ENCODE measurements at regions not wholly inside any gene's neighbourhood (a gene's known extent, or its start where the extent isn't known, plus 50 kb on each side); places are given as distances from the start of the nearest gene placed in this dataset.

DNA sequence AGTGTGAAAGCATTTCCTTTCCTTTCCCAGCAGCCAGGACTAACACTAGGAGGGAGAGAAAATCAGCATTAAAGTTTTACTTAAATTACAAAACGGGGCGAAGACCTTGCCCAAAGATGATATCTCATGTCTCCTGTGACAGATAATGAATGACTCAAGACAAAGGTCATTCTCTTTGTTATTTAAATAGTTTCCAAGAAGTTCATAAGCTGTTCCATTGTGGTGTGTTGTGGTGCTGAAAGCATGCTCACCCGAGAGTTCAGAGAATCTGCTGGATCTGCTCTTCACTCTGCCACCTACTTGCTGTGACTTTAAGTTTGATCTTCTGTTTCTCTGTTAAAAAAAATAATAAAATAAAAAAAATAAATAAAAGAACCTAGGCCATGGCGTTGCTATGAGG lies 265.9 kb upstream of the NR4A3 start:
- no peaks in the 10 kb centered on the region for H3K4me1 ChIP-seq
- 49 to 66% (median 53%) methylated on average over 4 of the region's 4 CpGs for WGBS, 5 donors
- TF ChIP-seq POLR2A (IDR thresholded peaks at IDR 0.05) (no peak), EP300 (IDR thresholded peaks at IDR 0.05) (no peak), POLR2AphosphoS5 (IDR thresholded peaks at IDR 0.05) (no peak)
- TF ChIP-seq, protein P1, sequence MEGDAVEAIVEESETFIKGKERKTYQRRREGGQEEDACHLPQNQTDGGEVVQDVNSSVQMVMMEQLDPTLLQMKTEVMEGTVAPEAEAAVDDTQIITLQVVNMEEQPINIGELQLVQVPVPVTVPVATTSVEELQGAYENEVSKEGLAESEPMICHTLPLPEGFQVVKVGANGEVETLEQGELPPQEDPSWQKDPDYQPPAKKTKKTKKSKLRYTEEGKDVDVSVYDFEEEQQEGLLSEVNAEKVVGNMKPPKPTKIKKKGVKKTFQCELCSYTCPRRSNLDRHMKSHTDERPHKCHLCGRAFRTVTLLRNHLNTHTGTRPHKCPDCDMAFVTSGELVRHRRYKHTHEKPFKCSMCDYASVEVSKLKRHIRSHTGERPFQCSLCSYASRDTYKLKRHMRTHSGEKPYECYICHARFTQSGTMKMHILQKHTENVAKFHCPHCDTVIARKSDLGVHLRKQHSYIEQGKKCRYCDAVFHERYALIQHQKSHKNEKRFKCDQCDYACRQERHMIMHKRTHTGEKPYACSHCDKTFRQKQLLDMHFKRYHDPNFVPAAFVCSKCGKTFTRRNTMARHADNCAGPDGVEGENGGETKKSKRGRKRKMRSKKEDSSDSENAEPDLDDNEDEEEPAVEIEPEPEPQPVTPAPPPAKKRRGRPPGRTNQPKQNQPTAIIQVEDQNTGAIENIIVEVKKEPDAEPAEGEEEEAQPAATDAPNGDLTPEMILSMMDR (IDR thresholded peaks at IDR 0.05), result no peak

DNA sequence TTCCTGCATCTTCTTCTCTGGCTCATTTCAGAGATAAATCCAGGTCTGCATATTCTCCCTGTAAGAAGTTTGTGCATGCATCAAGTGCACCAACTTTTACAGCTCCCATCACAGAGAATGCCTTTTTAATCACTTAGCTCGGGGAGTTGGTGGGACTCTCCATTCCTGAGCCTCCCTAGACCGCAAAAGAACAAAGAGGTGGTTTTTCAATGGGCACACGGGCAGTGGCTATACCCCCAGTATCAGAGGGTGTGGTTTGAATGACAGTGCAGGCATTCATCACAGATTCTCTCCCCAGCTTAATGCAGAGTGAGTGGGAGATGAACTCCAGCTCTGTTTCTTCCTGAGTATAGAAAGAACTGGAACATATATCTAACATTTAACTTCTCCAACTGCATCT lies 264.7 kb upstream of the NR4A3 start:
- no peak overlapping the region for H3K4me3 ChIP-seq
- no peak overlapping the region for H3K27ac ChIP-seq
- peaks cover 0 to 10% (median 0%) of the 10 kb centered on the region in 4 donors for H3K9me3 ChIP-seq
- H3K4me1 ChIP-seq, result no peaks in the 10 kb centered on the region
- TF ChIP-seq EP300 (IDR thresholded peaks at IDR 0.05), result no peak
- no peak for TF ChIP-seq POLR2AphosphoS5 (IDR thresholded peaks at IDR 0.05)
- TF ChIP-seq, protein P1 (IDR thresholded peaks at IDR 0.05), result no peak
- TF ChIP-seq POLR2A (IDR thresholded peaks at IDR 0.05), result no peak
- H3K36me3 ChIP-seq, result no peaks in the 10 kb centered on the region
- 76 to 82% (median 79%) methylated on average over 3 of the region's 3 CpGs for WGBS, 5 donors
- H3K27me3 ChIP-seq, result no peaks in the 10 kb centered on the region
- DNase-seq, result no peak
- intact Hi-C loops (cut with DNase I; ENCODE audit: low total_unique reads), result no loop called here

More for the DNA sequence above, 265.9 kb upstream of the NR4A3 start:
- no peaks in the 10 kb centered on the region for H3K27me3 ChIP-seq
- intact Hi-C loops (cut with DNase I; ENCODE audit: low total_unique reads), result no loop called here
- no peak overlapping the region for H3K4me3 ChIP-seq
- H3K36me3 ChIP-seq, result no peaks in the 10 kb centered on the region
- H3K9me3 ChIP-seq, result peaks cover 0 to 20% (median 5%) of the 10 kb centered on the region in 4 donors
- no peak for DNase-seq
- H3K27ac ChIP-seq, result no peak overlapping the region

DNA sequence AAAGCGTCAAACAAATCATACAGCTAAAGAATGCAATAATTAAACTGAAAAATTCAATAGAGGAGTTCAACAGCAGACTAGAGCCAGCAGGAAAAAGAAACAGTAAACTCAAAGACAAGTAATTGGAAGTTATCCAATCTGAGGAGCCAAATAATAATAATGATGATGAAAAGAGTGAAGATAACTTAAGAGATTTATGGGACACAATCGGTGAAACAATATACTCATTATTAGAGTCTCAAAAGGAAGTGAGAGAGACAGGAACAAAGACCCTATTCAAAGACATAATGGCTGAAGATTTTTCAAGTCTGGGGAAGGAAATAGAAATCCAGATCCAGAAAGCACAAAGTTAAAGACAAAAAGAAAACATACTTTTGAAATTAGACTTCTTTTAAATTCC lies 263.9 kb upstream of the NR4A3 start:
- WGBS, 5 donors, result 62 to 88% (median 83%) methylated on average over 2 of the region's 2 CpGs
- no peak for DNase-seq
- H3K9me3 ChIP-seq, result peaks cover 0 to 10% (median 0%) of the 10 kb centered on the region in 4 donors
- no peaks in the 10 kb centered on the region for H3K36me3 ChIP-seq
- H3K27me3 ChIP-seq, result no peaks in the 10 kb centered on the region
- no peaks in the 10 kb centered on the region for H3K4me1 ChIP-seq
- intact Hi-C loops (cut with DNase I; ENCODE audit: low total_unique reads), result no loop called here
- H3K27ac ChIP-seq, result no peak overlapping the region
- H3K4me3 ChIP-seq, result no peak overlapping the region
- no peak for TF ChIP-seq POLR2AphosphoS5 (IDR thresholded peaks at IDR 0.05)
- TF ChIP-seq, protein P1 (IDR thresholded peaks at IDR 0.05), result no peak
- TF ChIP-seq POLR2A (IDR thresholded peaks at IDR 0.05), result no peak
- no peak for TF ChIP-seq EP300 (IDR thresholded peaks at IDR 0.05)

DNA sequence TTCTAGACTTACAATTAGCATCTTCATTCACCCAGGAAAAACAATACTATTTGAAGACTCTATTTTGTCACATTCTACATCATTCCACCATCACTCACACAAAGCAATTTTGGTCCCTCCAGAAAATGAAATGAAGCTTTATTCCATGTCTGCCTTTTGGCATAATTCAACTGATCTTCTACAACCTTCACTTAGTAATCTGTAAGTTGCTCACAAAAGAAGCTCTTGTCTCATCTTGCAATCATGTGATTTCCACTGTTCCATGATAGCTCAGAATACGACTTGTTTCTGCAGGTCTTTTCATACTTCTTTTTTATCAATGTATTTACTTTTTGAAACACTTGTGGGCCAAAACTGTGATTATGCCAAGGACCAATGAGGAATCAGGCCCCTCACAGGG lies 261.9 kb upstream of the NR4A3 start:
- 56 to 85% (median 68%) methylated on average over 1 of the region's 1 CpG for WGBS, 5 donors
- Histone ChIP-seq H3K27me3 (no peaks in the 10 kb centered on the region), H3K27ac (no peak overlapping the region), H3K4me3 (no peak overlapping the region), H3K9me3 (peaks cover 0 to 10% (median 0%) of the 10 kb centered on the region in 4 donors), H3K36me3 (no peaks in the 10 kb centered on the region), H3K4me1 (no peaks in the 10 kb centered on the region)
- DNase-seq, result no peak
- intact Hi-C loops (cut with DNase I; ENCODE audit: low total_unique reads), result no loop called here
- no peak for TF ChIP-seq POLR2A (IDR thresholded peaks at IDR 0.05)
- TF ChIP-seq, protein P1 (IDR thresholded peaks at IDR 0.05), result no peak
- no peak for TF ChIP-seq POLR2AphosphoS5 (IDR thresholded peaks at IDR 0.05)
- no peak for TF ChIP-seq EP300 (IDR thresholded peaks at IDR 0.05)
